D721Med (cell line): ENCODE measurements at regions not wholly inside any gene's neighbourhood (a gene's known extent, or its start where the extent isn't known, plus 50 kb on each side); places are given as distances from the start of the nearest gene placed in this dataset.
"Not testable (repeated sequence)": the region's sequence is repeated elsewhere in the genome, so short reads cannot be mapped to it uniquely, and the experiment has no call there.

Source experiments
- DNase-seq: peaks from one replicate; pipeline ENCODE4 v3.0.0; 2011; ENCODE audit warnings: low spot score; ENCODE audit not compliant: insufficient read length
- FAIRE-seq: peaks from 2 replicates; lab custom pipeline; 2011; peaks lifted over from hg19 to GRCh38; lab: Jason Lieb, UNC
- TF ChIP-seq, protein P1 (sequence below): IDR thresholded peaks from 2 replicates; pipeline ENCODE4 v1.5.1; 2012; ENCODE audit warnings: mild to moderate bottlenecking, control low read depth; ENCODE audit not compliant: insufficient read depth; ENCODE audit errors: missing control alignments

DNA sequence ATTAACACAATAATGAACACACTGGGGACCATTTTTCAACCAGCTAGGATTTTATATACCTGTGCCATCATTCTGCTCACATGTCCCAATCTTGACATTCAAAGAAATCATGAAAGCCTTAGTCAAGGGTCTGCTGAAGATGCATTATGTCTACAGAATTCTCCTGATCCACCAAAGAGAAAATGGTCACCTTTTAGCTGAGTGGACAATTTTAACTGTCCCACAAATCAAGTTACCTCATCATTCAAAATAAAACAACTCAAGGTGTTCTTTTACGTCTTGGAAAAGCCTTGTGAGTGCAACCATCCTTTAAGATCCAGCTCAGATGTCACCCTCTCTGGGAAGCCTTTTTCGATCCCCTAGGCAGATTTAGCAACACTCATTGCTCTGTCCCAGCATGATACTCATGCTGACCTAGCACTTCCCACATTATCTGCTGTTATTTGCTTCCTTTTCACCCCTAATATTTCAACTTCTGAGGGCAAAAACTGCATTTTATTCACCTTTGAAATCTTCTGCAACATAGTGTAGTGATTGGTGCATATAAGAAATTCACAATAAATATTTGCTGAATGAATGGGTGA is 80.1 kb downstream of the LMO4 start:
- FAIRE-seq (no peak), DNase-seq (no peak)
- TF ChIP-seq, protein P1, sequence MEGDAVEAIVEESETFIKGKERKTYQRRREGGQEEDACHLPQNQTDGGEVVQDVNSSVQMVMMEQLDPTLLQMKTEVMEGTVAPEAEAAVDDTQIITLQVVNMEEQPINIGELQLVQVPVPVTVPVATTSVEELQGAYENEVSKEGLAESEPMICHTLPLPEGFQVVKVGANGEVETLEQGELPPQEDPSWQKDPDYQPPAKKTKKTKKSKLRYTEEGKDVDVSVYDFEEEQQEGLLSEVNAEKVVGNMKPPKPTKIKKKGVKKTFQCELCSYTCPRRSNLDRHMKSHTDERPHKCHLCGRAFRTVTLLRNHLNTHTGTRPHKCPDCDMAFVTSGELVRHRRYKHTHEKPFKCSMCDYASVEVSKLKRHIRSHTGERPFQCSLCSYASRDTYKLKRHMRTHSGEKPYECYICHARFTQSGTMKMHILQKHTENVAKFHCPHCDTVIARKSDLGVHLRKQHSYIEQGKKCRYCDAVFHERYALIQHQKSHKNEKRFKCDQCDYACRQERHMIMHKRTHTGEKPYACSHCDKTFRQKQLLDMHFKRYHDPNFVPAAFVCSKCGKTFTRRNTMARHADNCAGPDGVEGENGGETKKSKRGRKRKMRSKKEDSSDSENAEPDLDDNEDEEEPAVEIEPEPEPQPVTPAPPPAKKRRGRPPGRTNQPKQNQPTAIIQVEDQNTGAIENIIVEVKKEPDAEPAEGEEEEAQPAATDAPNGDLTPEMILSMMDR: no peak

- DNase-seq (no peak), FAIRE-seq (no peak)
- TF ChIP-seq, protein P1: no peak
These were observed 82.2 kb downstream of the LMO4 start for GRCh38 chr1:87410776-87411480.

GRCh38 chr1:87413846-87414245 is 85.2 kb downstream of the LMO4 start:
- DNase-seq, FAIRE-seq: not testable (repeated sequence)

DNA sequence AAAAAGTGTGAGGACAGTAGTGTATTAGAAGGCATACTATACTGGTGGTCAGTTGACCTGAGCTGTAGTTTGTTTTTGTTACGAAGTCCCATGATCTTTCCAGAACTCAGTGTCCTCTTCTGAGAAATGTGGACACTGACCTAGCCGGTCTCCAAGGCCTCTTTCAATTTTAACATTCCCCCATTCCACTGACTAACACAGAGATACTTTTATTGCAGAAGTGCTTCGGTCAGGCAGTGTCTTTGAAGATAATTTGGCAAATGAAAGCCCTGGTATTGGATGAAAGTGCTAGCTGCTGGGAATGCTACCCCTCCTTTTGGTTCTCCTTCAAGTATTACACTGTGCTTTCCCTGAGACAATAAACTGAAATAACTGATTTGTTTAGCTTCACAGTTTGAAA is 89.4 kb downstream of the LMO4 start:
- TF ChIP-seq, protein P1: no peak
- FAIRE-seq (no peak), DNase-seq (no peak)

GRCh38 chr1:87421809-87422208 is 93.1 kb downstream of the LMO4 start:
- DNase-seq: no peak
- FAIRE-seq: no peak
- TF ChIP-seq, protein P1: no peak

DNA sequence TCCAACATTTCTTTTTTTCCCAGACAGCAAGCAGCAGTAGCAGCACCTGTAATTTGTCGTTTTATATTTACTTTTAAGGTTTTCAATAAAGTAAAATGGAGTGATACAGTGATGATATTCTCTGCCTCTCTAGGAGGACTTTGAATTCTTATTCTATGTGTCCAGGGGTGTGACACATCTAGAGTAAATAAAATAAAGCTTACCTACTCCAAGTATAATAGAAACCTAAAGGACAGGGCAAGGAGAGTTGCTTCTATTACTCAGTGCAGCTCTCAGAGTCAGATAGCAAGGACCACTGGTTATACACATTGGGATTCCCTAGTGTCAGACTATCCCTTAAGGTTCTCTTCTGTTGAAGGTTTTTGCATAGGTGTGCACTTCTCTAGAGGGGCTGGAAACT is 95.9 kb downstream of the LMO4 start:
- TF ChIP-seq, protein P1: no peak
- FAIRE-seq: no peak
- DNase-seq: no peak

- TF ChIP-seq, protein P1: no peak
- DNase-seq (no peak), FAIRE-seq (no peak)
These were observed 98.0 kb downstream of the LMO4 start for GRCh38 chr1:87426463-87427249.
